Fibroblast of skin of right biceps (primary cell): ENCODE measurements at regions not wholly inside any gene's neighbourhood (a gene's known extent, or its start where the extent isn't known, plus 50 kb on each side); places are given as distances from the start of the nearest gene placed in this dataset.

Source experiments
- DNase-seq: peaks from one replicate; pipeline ENCODE4 v3.0.0-alpha.2; 2013

DNA sequence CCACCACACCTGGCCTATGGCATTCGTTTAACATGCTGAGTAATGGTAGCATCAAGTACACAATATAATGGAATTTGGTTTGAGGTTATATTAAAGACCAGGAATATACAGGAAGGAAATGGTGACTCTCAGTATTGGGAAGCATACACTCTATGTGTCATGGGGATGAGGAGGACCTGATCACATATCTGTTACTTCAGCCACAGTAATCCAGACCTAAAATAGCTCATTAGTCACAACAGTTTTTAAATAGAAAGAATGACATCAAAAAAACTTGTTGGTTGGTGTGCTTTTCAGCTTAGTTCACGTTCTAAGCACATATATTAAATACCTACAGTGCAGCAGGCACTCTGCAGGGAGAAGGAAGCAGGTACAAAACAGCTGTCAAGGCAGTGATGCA, 52.5 kb upstream of the ATP2C1 start:
- DNase-seq, result peak; percentile 20

DNA sequence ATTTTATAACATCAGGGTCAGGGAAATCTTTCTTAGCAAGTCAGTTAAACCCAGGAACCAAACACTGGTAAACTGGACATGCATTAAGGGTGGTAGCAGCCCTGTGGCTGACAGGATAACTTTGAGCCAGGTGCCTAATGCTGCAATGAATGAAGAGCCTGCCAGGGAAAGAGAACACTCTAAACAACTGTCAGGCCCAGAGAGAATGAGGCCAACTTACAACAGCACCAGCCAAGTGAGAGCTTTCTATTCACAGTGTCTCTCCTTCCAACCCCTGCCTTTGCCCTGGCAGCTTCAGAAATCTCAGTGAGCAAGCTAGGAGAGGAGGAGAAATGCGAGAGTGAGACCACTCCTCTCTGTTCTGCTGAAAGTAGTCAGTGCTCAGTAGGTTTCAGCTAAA, 50.4 kb upstream of the ATP2C1 start:
- DNase-seq, result no peak
